Testis (tissue), 2 donors: ENCODE measurements at regions not wholly inside any gene's neighbourhood (a gene's known extent, or its start where the extent isn't known, plus 50 kb on each side); places are given as distances from the start of the nearest gene placed in this dataset.
"Not testable (repeated sequence)": the region's sequence is repeated elsewhere in the genome, so short reads cannot be mapped to it uniquely, and the experiment has no call there.

ENCODE experiments used
- DNase-seq: peaks from one replicate; pipeline ENCODE4 v3.0.0-alpha.2; 2019
- H3K27ac ChIP-seq, 2 donors: fragments of 200-600 bp; sonication (generic); one replicate each; pipeline ENCODE4 v1.5.1; 2019
- H3K27me3 ChIP-seq: fragments of 200-600 bp; sonication (generic); one replicate; pipeline ENCODE4 v1.5.1; 2019
- H3K36me3 ChIP-seq: fragments of 200-600 bp; sonication (generic); one replicate; pipeline ENCODE4 v1.5.1; 2017; ENCODE audit warnings: low read depth; ENCODE audit errors: missing control alignments
- H3K4me1 ChIP-seq: fragments of 200-600 bp; sonication (generic); one replicate; pipeline ENCODE4 v1.5.1; 2019
- H3K4me3 ChIP-seq, 2 donors: fragments of 200-600 bp; sonication (generic); one replicate each; pipeline ENCODE4 v1.5.1; 2017 to 2019
- H3K9me3 ChIP-seq: fragments of 200-600 bp; sonication (generic); one replicate; pipeline ENCODE4 v1.5.1; 2017
- POLR2A ChIP-seq: fragments of 450-650 bp; IDR thresholded peaks from one replicate; pipeline ENCODE4 v1.6.1; 2017; ENCODE audit warnings: antibody characterized with exemption, mild to moderate bottlenecking, moderate library complexity
- WGBS, 2 donors: methylation state at CpG; one replicate each; pipeline ENCODE4 v1.1.5; 2018; 5-methylcytosine and 5-hydroxymethylcytosine counted together
- intact Hi-C: fragments of 100-400 bp; cut with DNase I; formaldehyde crosslinking; loops from one replicate; pipeline ENCODE4 v1.15.1; 2023; ENCODE audit warnings: low total_unique reads
- TF ChIP-seq, protein P1 (sequence below), 3 experiments: fragments of 450-650 bp in 2 of 3; fragments of 200-600 bp in 1 of 3; sonication (generic) in 1 of 3; IDR thresholded peaks; one replicate each; pipeline ENCODE4 v1.5.1; 2016 to 2019; ENCODE audit warnings: antibody characterized with exemption in 3 of 3, mild to moderate bottlenecking in 2 of 3, moderate library complexity in 1 of 3

DNA sequence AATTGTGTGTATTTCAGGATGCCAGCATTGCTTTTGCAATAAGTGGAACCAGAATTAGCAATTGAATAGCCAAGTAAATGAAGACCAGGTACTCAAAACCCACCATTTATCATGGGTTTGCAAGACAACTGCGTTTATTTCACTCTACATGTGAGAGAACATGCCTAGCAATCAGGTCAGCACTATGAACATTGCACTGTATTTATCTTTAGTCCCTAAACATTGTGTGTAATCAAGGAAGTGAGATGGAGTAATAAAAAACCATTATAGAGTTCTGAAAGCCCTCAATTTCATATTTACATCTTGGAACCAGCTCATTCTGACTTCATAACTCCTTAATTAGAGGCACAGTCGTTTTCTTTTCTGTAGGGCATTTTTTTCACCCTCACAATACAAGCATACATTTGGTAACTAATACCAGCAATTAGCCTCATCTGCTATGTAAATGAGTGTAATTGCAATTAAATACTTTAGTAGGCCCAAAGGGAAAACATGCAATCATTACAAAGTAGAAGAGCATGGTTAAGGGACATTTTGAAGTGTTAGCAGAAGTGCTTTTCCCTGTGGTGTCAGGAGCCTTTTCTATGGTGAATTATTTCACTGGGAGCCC, 153.1 kb upstream of the DPH6 start:
- intact Hi-C loops: no loop called here
- Histone ChIP-seq H3K27me3 (no peaks in the 10 kb centered on the region), H3K4me1 (no peaks in the 10 kb centered on the region), H3K36me3 (no peaks in the 10 kb centered on the region), H3K27ac (no peak overlapping the region), H3K9me3 (no peaks in the 10 kb centered on the region), H3K4me3 (no peak overlapping the region)
- no peak for DNase-seq
- 79 to 83% methylated on average over 2 of the region's 2 CpGs for WGBS, 2 donors
- TF ChIP-seq, protein P1, sequence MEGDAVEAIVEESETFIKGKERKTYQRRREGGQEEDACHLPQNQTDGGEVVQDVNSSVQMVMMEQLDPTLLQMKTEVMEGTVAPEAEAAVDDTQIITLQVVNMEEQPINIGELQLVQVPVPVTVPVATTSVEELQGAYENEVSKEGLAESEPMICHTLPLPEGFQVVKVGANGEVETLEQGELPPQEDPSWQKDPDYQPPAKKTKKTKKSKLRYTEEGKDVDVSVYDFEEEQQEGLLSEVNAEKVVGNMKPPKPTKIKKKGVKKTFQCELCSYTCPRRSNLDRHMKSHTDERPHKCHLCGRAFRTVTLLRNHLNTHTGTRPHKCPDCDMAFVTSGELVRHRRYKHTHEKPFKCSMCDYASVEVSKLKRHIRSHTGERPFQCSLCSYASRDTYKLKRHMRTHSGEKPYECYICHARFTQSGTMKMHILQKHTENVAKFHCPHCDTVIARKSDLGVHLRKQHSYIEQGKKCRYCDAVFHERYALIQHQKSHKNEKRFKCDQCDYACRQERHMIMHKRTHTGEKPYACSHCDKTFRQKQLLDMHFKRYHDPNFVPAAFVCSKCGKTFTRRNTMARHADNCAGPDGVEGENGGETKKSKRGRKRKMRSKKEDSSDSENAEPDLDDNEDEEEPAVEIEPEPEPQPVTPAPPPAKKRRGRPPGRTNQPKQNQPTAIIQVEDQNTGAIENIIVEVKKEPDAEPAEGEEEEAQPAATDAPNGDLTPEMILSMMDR (IDR thresholded peaks at IDR 0.05): no peak
- no peak for TF ChIP-seq POLR2A

DNA sequence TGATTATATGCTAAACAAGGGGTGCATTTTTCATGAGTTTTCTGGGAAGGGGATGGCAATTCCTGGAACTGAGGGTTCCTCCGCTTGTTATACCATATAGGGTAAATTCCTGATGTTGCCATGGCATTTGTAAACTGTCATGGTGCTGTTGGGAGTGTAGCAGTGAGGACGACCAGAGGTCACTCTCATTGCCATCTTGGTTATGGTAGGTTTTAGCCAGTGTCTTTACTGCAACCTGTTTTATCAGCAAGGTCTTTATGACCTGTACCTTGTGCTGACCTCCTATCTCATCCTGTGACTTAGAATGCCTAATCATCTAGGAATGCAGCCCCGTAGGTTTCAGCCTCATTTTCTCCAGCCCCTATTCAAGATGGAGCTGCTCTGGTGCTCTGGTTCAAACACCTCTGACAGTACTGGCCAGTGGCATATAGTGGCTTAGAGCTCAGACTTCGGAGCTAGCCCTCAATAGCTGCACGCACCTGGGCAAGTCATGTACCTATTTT, 154.2 kb upstream of the DPH6 start:
- H3K27me3 ChIP-seq, H3K4me1 ChIP-seq, H3K27ac ChIP-seq, intact Hi-C loops, H3K4me3 ChIP-seq, H3K36me3 ChIP-seq, H3K9me3 ChIP-seq, DNase-seq: not testable (repeated sequence)
- 80 to 84% methylated on average over 5 of the region's 5 CpGs for WGBS, 2 donors

DNA sequence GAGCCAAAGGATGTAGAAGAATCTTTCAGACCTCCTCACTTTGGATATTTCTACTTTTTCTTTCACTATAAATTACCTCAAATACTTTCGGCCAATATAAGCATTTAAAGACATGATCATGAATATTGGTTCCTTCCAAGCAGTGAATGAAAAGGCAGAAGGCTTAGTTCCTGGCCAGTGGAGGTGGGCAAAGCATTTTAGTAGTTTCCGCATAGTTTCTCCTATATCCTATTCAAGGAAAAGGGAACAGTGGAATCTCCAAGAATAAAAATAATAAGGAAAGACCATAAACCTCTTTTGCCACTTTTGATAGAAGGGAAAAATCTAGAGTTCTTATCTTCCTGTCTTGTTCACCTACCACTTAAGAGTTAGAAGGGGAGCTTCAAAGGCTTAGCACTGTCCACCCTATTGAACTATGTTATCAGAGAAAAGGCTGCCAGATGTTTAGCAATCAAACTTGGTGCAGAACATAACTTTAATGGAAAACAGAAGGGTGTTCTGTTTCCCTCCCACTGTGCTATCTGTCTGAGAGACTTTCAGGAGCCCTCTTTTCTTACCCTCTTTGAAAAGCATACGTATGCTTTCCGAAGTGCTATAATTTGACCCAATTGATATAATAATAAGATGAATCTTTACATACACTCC, 155.6 kb upstream of the DPH6 start:
- H3K9me3 ChIP-seq: no peaks in the 10 kb centered on the region
- DNase-seq: no peak
- TF ChIP-seq, protein P1 (IDR thresholded peaks at IDR 0.05): no peak
- no peak for TF ChIP-seq POLR2A
- no peaks in the 10 kb centered on the region for H3K36me3 ChIP-seq
- H3K27me3 ChIP-seq: no peaks in the 10 kb centered on the region
- H3K27ac ChIP-seq: no peak overlapping the region
- H3K4me1 ChIP-seq: peaks cover 15% of the 10 kb centered on the region
- 72 to 82% methylated on average over 4 of the region's 4 CpGs for WGBS, 2 donors
- intact Hi-C loops: no loop called here
- no peak overlapping the region for H3K4me3 ChIP-seq

DNA sequence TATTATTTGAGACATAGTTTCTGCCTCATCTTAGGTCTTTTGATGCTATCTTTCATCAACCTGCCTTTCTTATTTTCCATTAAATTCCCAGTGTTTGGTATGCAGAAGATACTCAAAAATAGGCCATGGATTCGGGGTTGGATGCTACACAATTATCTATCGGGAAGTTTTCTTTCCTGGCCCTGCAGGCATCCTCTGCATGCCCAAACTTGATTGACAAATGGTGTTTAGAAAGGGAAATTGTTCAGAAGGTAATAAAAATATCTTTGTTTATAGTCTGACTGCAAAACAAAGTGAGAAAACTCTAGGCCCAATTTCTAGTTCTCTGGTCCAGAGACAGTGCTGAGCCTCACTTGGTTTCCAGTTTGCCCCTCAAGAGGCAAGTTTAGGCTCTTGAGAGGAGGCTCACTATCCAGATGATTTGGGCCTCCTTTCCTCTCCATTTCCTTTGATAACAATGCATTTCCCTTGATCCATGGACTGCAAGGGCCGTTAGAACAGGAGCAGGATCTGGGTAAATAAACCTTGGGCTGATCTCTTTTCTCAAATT, 157.1 kb upstream of the DPH6 start:
- DNase-seq: no peak
- Histone ChIP-seq H3K4me1 (peaks cover 15% of the 10 kb centered on the region), H3K27me3 (no peaks in the 10 kb centered on the region), H3K36me3 (no peaks in the 10 kb centered on the region), H3K4me3 (no peak overlapping the region), H3K9me3 (no peaks in the 10 kb centered on the region), H3K27ac (no peak overlapping the region)
- TF ChIP-seq, protein P1 (IDR thresholded peaks at IDR 0.05): no peak
- TF ChIP-seq POLR2A: no peak
- intact Hi-C loops: no loop called here
- WGBS, 2 donors: 72 to 73% methylated on average over 3 of the region's 3 CpGs

DNA sequence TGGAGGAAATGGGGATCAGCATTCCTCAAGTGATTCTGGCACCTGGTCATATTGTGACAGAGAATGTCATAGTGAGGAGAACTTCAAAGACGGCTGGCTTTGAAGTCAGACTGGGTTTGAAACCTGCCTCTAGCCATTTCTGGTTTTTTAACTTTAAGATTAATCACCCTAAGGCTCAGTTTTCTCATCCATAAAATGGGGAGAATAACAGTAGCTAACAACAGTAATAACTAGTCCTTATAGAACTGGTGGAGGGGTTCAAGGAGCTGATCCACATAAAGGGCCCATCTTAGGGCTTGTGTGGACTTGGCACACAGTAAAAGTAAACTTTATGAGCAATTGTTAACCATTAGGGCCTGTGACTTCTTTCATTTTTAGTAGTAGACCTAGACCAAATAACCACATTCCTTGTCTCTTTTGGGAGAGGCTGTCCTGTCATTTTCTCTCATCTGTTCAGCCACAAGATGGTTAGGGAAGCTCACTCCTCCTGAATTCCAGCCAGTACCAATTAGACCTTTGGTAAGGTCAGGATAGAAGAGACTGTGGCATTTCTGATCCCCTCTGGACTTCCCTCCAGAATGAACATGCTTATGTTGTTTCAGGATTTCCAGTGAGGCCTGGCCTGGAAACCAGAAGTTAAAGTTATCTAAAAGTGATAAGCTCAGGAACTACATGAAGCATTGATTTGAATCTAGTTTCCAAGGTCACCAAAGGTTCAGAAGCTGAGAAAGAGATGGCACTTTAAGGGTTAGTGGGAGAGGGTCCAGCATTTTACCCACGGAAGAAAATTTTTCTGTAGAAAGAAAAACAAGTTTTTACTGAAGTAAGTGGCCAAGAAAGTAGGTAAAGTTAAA, 159.3 kb upstream of the DPH6 start:
- TF ChIP-seq, protein P1 (IDR thresholded peaks at IDR 0.05): no peak
- Histone ChIP-seq H3K27ac (peak overlapping the region in 1 of 2 donors; percentile 22), H3K4me1 (peaks cover 15% of the 10 kb centered on the region), H3K4me3 (no peak overlapping the region), H3K36me3 (no peaks in the 10 kb centered on the region), H3K27me3 (no peaks in the 10 kb centered on the region), H3K9me3 (no peaks in the 10 kb centered on the region)
- whole genome bisulfite sequencing, 2 donors: 65 to 67% methylated on average over 2 of the region's 2 CpGs
- DNase-seq: no peak
- intact Hi-C loops: no loop called here
